HepG2 (cell line): ENCODE measurements at regions not wholly inside any gene's neighbourhood (a gene's known extent, or its start where the extent isn't known, plus 50 kb on each side); places are given as distances from the start of the nearest gene placed in this dataset.

Source experiments
- ATAC-seq: fragments of 200-7000 bp; cut with Tn5 transposase; 3 replicates; pipeline ENCODE4 v1.9.1; 2020; ENCODE audit warnings: mild to moderate bottlenecking, moderate library complexity
- BruUV-seq: library from RNA; stranded (reverse); fragments of 400-500 nt; replicated peaks from 2 replicates; lab custom pipeline; 2021; lab: Mats Ljungman, UMichigan
- CTCF ChIA-PET: fragments of 300-600 bp; formaldehyde crosslinking; extraction: SDS; loops from one replicate; lab custom pipeline; 2021; ENCODE audit warnings: low total read pairs, inconsistent platforms, low intra/inter-chr PET ratio; lab: Yijun Ruan, JAX
- POLR2A ChIA-PET: fragments of 350-600 bp; sonication (Branson Sonifier 250); formaldehyde crosslinking; loops from one replicate; lab custom pipeline; 2020; ENCODE audit warnings: antibody characterized with exemption, inconsistent platforms; lab: Yijun Ruan, JAX
- DNase-seq: peaks from one replicate; pipeline ENCODE4 v3.0.0-alpha.2; 2015; ENCODE audit warnings: low spot score
- FAIRE-seq: peaks from 3 replicates; lab custom pipeline; 2011; peaks lifted over from hg19 to GRCh38; lab: Jason Lieb, UNC
- H2AFZ ChIP-seq: one replicate; pipeline ENCODE4 v1.6.1; 2011; ENCODE audit warnings: low read length, inconsistent platforms
- H3K27ac ChIP-seq: fragments of 300-600 bp; 3 replicates; pipeline ENCODE4 v1.8.0; 2011; ENCODE audit warnings: mixed run types, mild to moderate bottlenecking, mixed read lengths, low read length, inconsistent platforms; ENCODE audit not compliant: insufficient read depth; ENCODE audit errors: extremely low read length
- H3K27me3 ChIP-seq, 2 experiments: fragments of 200-600 bp in 1 of 2; 2 replicates in 1 of 2; 3 replicates in 1 of 2; pipeline versions ENCODE4 v1.6.0 to v1.8.0; 2011; ENCODE audit warnings: low read length in 2 of 2, mild to moderate bottlenecking in 2 of 2, moderate library complexity in 2 of 2, inconsistent platforms in 1 of 2; ENCODE audit not compliant: insufficient read depth in 2 of 2, control insufficient read depth in 1 of 2
- H3K36me3 ChIP-seq, 2 experiments: fragments of 200-600 bp in 1 of 2; replicated peaks in 1 of 2; 2 replicates in 1 of 2; 3 replicates in 1 of 2; pipeline versions ENCODE4 v1.5.1 to v1.8.0; 2011; ENCODE audit warnings: low read length in 2 of 2, inconsistent platforms in 1 of 2; ENCODE audit not compliant: insufficient read depth in 2 of 2, control insufficient read depth in 1 of 2
- H3K4me1 ChIP-seq: 2 replicates; pipeline ENCODE4 v1.5.1; 2012; ENCODE audit warnings: low read length, inconsistent platforms; ENCODE audit not compliant: insufficient read depth
- H3K4me2 ChIP-seq: 2 replicates; pipeline ENCODE4 v1.6.0; 2011; ENCODE audit warnings: low read depth, low read length, inconsistent platforms
- H3K4me3 ChIP-seq, 3 experiments: fragments of 200-600 bp in 1 of 3; sonication (generic), shearing (Covaris generic) in 1 of 3; replicated peaks in 1 of 3; 2 replicates each; pipeline ENCODE4 v1.5.1; 2011 to 2016; ENCODE audit warnings: low read length in 3 of 3, inconsistent platforms in 2 of 3, low read depth in 2 of 3, mild to moderate bottlenecking in 2 of 3, control low read depth in 1 of 3, mixed read lengths in 1 of 3; ENCODE audit not compliant: insufficient read depth in 1 of 3
- H3K79me2 ChIP-seq: one replicate; pipeline ENCODE4 v1.6.1; 2011; ENCODE audit warnings: low read length, inconsistent platforms; ENCODE audit not compliant: insufficient read depth
- H3K9ac ChIP-seq: 2 replicates; pipeline ENCODE4 v1.6.0; 2011; ENCODE audit warnings: mild to moderate bottlenecking, low read depth, low read length, inconsistent platforms; ENCODE audit not compliant: insufficient read depth
- H3K9me3 ChIP-seq: 2 replicates; pipeline ENCODE4 v1.5.1; 2012; ENCODE audit warnings: mild to moderate bottlenecking, low read length
- H4K20me1 ChIP-seq: 2 replicates; pipeline ENCODE4 v1.6.0; 2011; ENCODE audit warnings: inconsistent platforms, mild to moderate bottlenecking, low read length, moderate library complexity; ENCODE audit not compliant: insufficient read depth
- AGO2 ChIP-seq: fragments of 200-400 bp; formaldehyde crosslinking; optimal IDR thresholded peaks from 2 replicates; pipeline ENCODE3; 2017; ENCODE audit warnings: mild to moderate bottlenecking, low read depth, low read length, moderate library complexity
- CBFB ChIP-seq: sonication (generic); formaldehyde crosslinking; IDR thresholded peaks from 2 replicates; pipeline ENCODE4 v1.4.0; 2020; ENCODE audit warnings: missing genetic modification reagents
- DR1 ChIP-seq: sonication (generic); formaldehyde crosslinking; IDR thresholded peaks from 2 replicates; pipeline ENCODE4 v1.8.0; 2021; ENCODE audit warnings: mild to moderate bottlenecking, missing genetic modification reagents, inconsistent platforms
- EED ChIP-seq: sonication (generic); formaldehyde crosslinking; IDR thresholded peaks from 2 replicates; pipeline ENCODE4 v1.5.0; 2020; ENCODE audit warnings: mild to moderate bottlenecking, missing genetic modification reagents
- MEF2D ChIP-seq: sonication (generic); formaldehyde crosslinking; IDR thresholded peaks from 2 replicates; pipeline ENCODE4 v1.5.1; 2020; ENCODE audit warnings: mild to moderate bottlenecking, missing genetic modification reagents
- NCOA1 ChIP-seq: sonication (generic); formaldehyde crosslinking; IDR thresholded peaks from 2 replicates; pipeline ENCODE4 v1.9.0; 2021; ENCODE audit warnings: missing genetic modification reagents
- SP1 ChIP-seq, 2 experiments: fragments of 450-650 bp in 1 of 2; sonication (generic) in 1 of 2; formaldehyde crosslinking in 1 of 2; IDR thresholded peaks; 2 replicates each; pipeline versions ENCODE4 v1.4.0 to v1.6.1; 2016 to 2020; ENCODE audit warnings: missing genetic modification reagents in 1 of 2
- STAG1 ChIP-seq: sonication (generic); formaldehyde crosslinking; IDR thresholded peaks from 2 replicates; pipeline ENCODE4 v1.4.0; 2020; ENCODE audit warnings: missing genetic modification reagents
- TRIM24 ChIP-seq: sonication (generic); formaldehyde crosslinking; IDR thresholded peaks from 2 replicates; pipeline ENCODE4 v1.8.0; 2022; ENCODE audit warnings: mild to moderate bottlenecking, missing genetic modification reagents
- ZNF772 ChIP-seq: sonication (generic); formaldehyde crosslinking; IDR thresholded peaks from 2 replicates; pipeline ENCODE4 v1.5.0; 2020; ENCODE audit warnings: mild to moderate bottlenecking, missing genetic modification reagents
- WGBS: methylation state at CpG from one replicate; pipeline ENCODE4 v1.1.6; 2017; ENCODE audit warnings: low lambda C conversion rate; 5-methylcytosine and 5-hydroxymethylcytosine counted together
- in situ Hi-C: cut with HindIII; loops from 2 replicates; pipeline ENCODE4 v1.10.0; 2017; ENCODE audit warnings: low pct_unique_long_range_greater_than_20kb; ENCODE audit not compliant: extremely low pct_ligation_motif_present
- intact Hi-C: fragments of 100-400 bp; cut with micrococcal nuclease; formaldehyde crosslinking; loops from one replicate; pipeline ENCODE4 v1.10.0; 2022; ENCODE audit not compliant: unreplicated experiment
- TF ChIP-seq, protein P1 (sequence below): sonication (generic); formaldehyde crosslinking; IDR thresholded peaks from 2 replicates; pipeline ENCODE4 v1.5.1; 2020; ENCODE audit warnings: mild to moderate bottlenecking, missing genetic modification reagents, moderate library complexity

- ChIA-PET CTCF (no interaction called here), POLR2A (no interaction called here)
- no peaks in the 10 kb centered on the region for H4K20me1 ChIP-seq
- intact Hi-C loops = no loop called here
- H3K4me1 ChIP-seq = no peaks in the 10 kb centered on the region
- no peaks in the 10 kb centered on the region for H3K36me3 ChIP-seq
- no peaks in the 10 kb centered on the region; a peak in 1 of 5 replicates for H3K27me3 ChIP-seq
- no peak overlapping the region for H3K4me3 ChIP-seq
- H3K9ac ChIP-seq = no peak overlapping the region
- no TSS peak for BruUV-seq
- H3K9me3 ChIP-seq = no peaks in the 10 kb centered on the region
- in situ Hi-C loops = no loop called here
- H2AFZ ChIP-seq = no peak overlapping the region
- H3K79me2 ChIP-seq = no peaks in the 10 kb centered on the region
- FAIRE-seq (no peak), DNase-seq (no peak), ATAC-seq (no peak)
- TF ChIP-seq MEF2D (CRISPR knock-in tag) (no peak), CBFB (CRISPR knock-in tag) (no peak), TRIM24 (no peak), DR1 (CRISPR knock-in tag) (no peak)
- H3K27ac ChIP-seq = no peak overlapping the region
- no peak overlapping the region for H3K4me2 ChIP-seq
- 24% methylated on average over 3 of the region's 3 CpGs for WGBS
Observed at GRCh38 chr4:24234288-24234848, 344.5 kb upstream of the PPARGC1A start.

- H3K4me2 ChIP-seq = no peak overlapping the region
- H3K36me3 ChIP-seq = no peaks in the 10 kb centered on the region
- H4K20me1 ChIP-seq = no peaks in the 10 kb centered on the region
- H3K4me3 ChIP-seq = no peak overlapping the region
- BruUV-seq = no TSS peak
- POLR2A ChIA-PET = no interaction called here
- H3K27me3 ChIP-seq = no peaks in the 10 kb centered on the region; a peak in 1 of 5 replicates
- H3K4me1 ChIP-seq = no peaks in the 10 kb centered on the region
- H2AFZ ChIP-seq = no peak overlapping the region
- no peaks in the 10 kb centered on the region for H3K9me3 ChIP-seq
- H3K79me2 ChIP-seq = no peaks in the 10 kb centered on the region
- TF ChIP-seq AGO2 (no peak), NCOA1 (CRISPR knock-in tag) (no peak), SP1 (IDR thresholded peaks at IDR 0.05) (no peak), SP1 (CRISPR knock-in tag; IDR thresholded peaks at IDR 0.05) (no peak), ZNF772 (CRISPR knock-in tag) (no peak), STAG1 (CRISPR knock-in tag) (no peak), EED (CRISPR knock-in tag) (no peak)
- TF ChIP-seq, protein P1, sequence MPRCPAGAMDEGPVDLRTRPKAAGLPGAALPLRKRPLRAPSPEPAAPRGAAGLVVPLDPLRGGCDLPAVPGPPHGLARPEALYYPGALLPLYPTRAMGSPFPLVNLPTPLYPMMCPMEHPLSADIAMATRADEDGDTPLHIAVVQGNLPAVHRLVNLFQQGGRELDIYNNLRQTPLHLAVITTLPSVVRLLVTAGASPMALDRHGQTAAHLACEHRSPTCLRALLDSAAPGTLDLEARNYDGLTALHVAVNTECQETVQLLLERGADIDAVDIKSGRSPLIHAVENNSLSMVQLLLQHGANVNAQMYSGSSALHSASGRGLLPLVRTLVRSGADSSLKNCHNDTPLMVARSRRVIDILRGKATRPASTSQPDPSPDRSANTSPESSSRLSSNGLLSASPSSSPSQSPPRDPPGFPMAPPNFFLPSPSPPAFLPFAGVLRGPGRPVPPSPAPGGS (CRISPR knock-in tag) = no peak
- H3K9ac ChIP-seq = no peak overlapping the region
- intact Hi-C loops (no loop called here), in situ Hi-C loops (no loop called here)
- CTCF ChIA-PET = no interaction called here
- DNase-seq (no peak), FAIRE-seq (no peak), ATAC-seq (no peak)
- H3K27ac ChIP-seq = no peak overlapping the region
- 12% methylated on average over 6 of the region's 6 CpGs for WGBS
Observed at GRCh38 chr4:24230955-24231354, 341.1 kb upstream of the PPARGC1A start.
